ENCODE measurements at regions not wholly inside any gene's neighbourhood (a gene's known extent, or its start where the extent isn't known, plus 50 kb on each side); places are given as distances from the start of the nearest gene placed in this dataset.

DNA sequence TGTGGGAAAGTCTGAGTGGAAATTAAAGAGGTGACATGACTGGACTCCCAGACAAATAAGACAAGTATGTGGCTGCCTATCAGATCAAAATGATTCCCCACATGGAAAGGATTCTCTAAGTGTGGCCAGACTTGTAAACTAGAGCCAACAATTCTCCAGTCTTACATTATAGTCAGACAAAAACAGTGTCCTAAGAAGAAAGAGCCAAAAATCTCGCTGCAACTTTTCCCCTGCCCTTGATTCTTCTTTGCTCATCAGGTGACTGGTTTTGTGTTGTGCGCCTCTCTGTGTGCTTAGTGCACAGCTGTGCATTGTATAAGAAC lies 164.2 kb upstream of the TARS1 start:
- Histone ChIP-seq H3K9ac (peak overlapping the region; percentile 74), H2AFZ (ENCODE audit: low read depth) (no peak overlapping the region), H3K36me3 (replicated peaks in 1 of 2; ENCODE audit: control insufficient read depth in 1 of 2, insufficient read depth in 2 of 2, low read length in 1 of 2) (no peaks in the 10 kb centered on the region), H3K4me3 (ENCODE audit: low read depth in 2 of 2, low read length in 1 of 2) (no peak overlapping the region), H3K79me2 (ENCODE audit: insufficient read depth) (no peaks in the 10 kb centered on the region), H3K27ac (ENCODE audit: low read depth in 2 of 2, low read length in 1 of 2) (peak overlapping the region; percentile 75 to 99; a peak in 3 of 4 replicates), H3K9me3 (no peaks in the 10 kb centered on the region), H3K4me1 (ENCODE audit: control insufficient read depth in 1 of 2, insufficient read depth in 2 of 2, low read depth in 1 of 2, low read length in 1 of 2) (peaks cover 3 to 25% of the 10 kb centered on the region in 2 experiments; a peak in 3 of 4 replicates), H3K9me2 (no peaks in the 10 kb centered on the region), H3K27me3 (ENCODE audit: insufficient read depth) (no peaks in the 10 kb centered on the region), H3K4me2 (peak overlapping the region; percentile 45), H4K20me1 (ENCODE audit: insufficient read depth) (no peaks in the 10 kb centered on the region), H3F3A (replicated peaks; ENCODE audit: insufficient read depth) (peaks cover 52% of the 10 kb centered on the region)
- CTCF ChIA-PET, result interaction anchor here (1.1 kb wide), 1 partner anchor 14 kb away, joined by 3 read pairs; no protein-coding TSS in a partner anchor
- POLR2A ChIA-PET, result no interaction called here
- TF ChIP-seq POLR2AphosphoS5 (IDR thresholded peaks at IDR 0.05; ENCODE audit: low read depth, low read length) (0 out of 2 replicates have a peak, but pooled peaks have one; percentile 16), SMC3 (IDR thresholded peaks at IDR 0.05; ENCODE audit: low read depth, low read length) (no peak), USF2 (IDR thresholded peaks at IDR 0.05; ENCODE audit: borderline replicate concordance, low read depth, low read length) (no peak), RXRA (IDR thresholded peaks at IDR 0.05; ENCODE audit: borderline replicate concordance, low read depth) (no peak), TCF12 (IDR thresholded peaks at IDR 0.05) (peak; percentile 13; the same call in 1 of the 2 replicates), EP300 (IDR thresholded peaks at IDR 0.05; ENCODE audit: borderline replicate concordance in 1 of 2, low read depth in 1 of 2, low read length in 1 of 2) (peak in 1 of 2 experiments; percentile 28; a peak in 1 of 4 replicates), TAF1 (IDR thresholded peaks at IDR 0.05; ENCODE audit: borderline replicate concordance, low read depth, low read length) (no peak), SIN3A (IDR thresholded peaks at IDR 0.05; ENCODE audit: borderline replicate concordance, low read depth, low read length) (no peak), MAX (IDR thresholded peaks at IDR 0.05; ENCODE audit: low read depth) (no peak)
- WGBS (ENCODE audit: low lambda C conversion rate), result 42% methylated on average over 2 of the region's 2 CpGs
- no peak for DNase-seq

DNA sequence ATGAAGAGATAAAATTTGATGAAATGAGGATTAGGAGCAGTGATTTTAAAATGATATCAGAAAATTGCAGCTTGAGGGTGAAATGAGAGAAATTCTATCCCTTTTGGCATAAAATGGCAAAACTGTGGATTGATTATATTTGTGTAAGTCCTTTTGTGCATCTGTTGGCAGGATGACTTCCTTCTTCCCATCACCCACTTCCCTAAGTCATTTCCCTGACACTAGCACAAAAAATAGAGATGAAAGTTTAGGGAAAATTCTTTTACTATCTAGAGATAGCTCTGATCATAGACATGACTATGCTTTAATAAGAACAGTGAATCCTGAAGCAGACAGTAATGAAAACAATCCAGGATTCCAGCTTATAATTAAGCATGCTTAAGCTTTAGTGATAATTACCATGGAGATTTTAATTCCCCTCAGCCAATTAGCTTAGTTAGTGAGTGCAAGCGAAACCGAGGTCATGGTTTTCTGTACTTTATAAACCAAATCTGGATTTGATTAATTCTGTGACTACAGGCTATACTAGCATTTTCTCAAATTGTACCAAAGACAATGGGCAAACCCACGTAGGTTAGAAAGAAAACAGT lies 163.6 kb upstream of the TARS1 start:
- Histone ChIP-seq H3K4me1 (ENCODE audit: control insufficient read depth in 1 of 2, insufficient read depth in 2 of 2, low read depth in 1 of 2, low read length in 1 of 2) (peaks cover 3 to 31% of the 10 kb centered on the region in 2 experiments; a peak in 3 of 4 replicates), H3K79me2 (ENCODE audit: insufficient read depth) (no peaks in the 10 kb centered on the region), H3K36me3 (replicated peaks in 1 of 2; ENCODE audit: control insufficient read depth in 1 of 2, insufficient read depth in 2 of 2, low read length in 1 of 2) (no peaks in the 10 kb centered on the region), H4K20me1 (ENCODE audit: insufficient read depth) (no peaks in the 10 kb centered on the region), H3K9me2 (no peaks in the 10 kb centered on the region), H3F3A (replicated peaks; ENCODE audit: insufficient read depth) (peaks cover 53% of the 10 kb centered on the region), H3K9ac (peak overlapping the region; percentile 74), H3K27ac (ENCODE audit: low read depth in 2 of 2, low read length in 1 of 2) (peak overlapping the region; percentile 75 to 99; a peak in 3 of 4 replicates), H3K9me3 (no peaks in the 10 kb centered on the region), H2AFZ (ENCODE audit: low read depth) (no peak overlapping the region), H3K4me2 (peak overlapping the region; percentile 45; the same call in 1 of the 2 replicates), H3K27me3 (ENCODE audit: insufficient read depth) (no peaks in the 10 kb centered on the region), H3K4me3 (ENCODE audit: low read depth in 2 of 2, low read length in 1 of 2) (no peak overlapping the region)
- POLR2A ChIA-PET, result no interaction called here
- CTCF ChIA-PET, result interaction anchor here (1.1 kb wide), 1 partner anchor 13 kb away, joined by 3 read pairs; no protein-coding TSS in a partner anchor
- no peak for DNase-seq
- TF ChIP-seq TCF12 (IDR thresholded peaks at IDR 0.05) (peak; percentile 34; the same call in 1 of the 2 replicates), NFIC (IDR thresholded peaks at IDR 0.05; ENCODE audit: borderline replicate concordance) (no peak)
- WGBS (ENCODE audit: low lambda C conversion rate), result 53% methylated on average over 3 of the region's 3 CpGs
